ENCODE measurements at regions not wholly inside any gene's neighbourhood (a gene's known extent, or its start where the extent isn't known, plus 50 kb on each side); places are given as distances from the start of the nearest gene placed in this dataset.

- no peaks in the 10 kb centered on the region for H3K9me2 ChIP-seq (replicated peaks; ENCODE audit: control insufficient read depth, low read length)
- TF ChIP-seq CTCF (IDR thresholded peaks at IDR 0.05; ENCODE audit: low read depth, low read length, poor library complexity, severe bottlenecking) (no peak), EZH2phosphoT487 (IDR thresholded peaks at IDR 0.05; ENCODE audit: borderline replicate concordance, low read length) (no peak)
- H3K27me3 ChIP-seq (ENCODE audit: control insufficient read depth, low read length): peaks cover 10% of the 10 kb centered on the region; the same call in 1 of the 2 replicates
- no peaks in the 10 kb centered on the region for H3K36me3 ChIP-seq (ENCODE audit: control insufficient read depth, low read length)
- H3K27ac ChIP-seq (ENCODE audit: low read depth, low read length): no peak overlapping the region
- no peak overlapping the region for H3K4me2 ChIP-seq (ENCODE audit: low read length)
- no peak overlapping the region for H3K4me3 ChIP-seq (ENCODE audit: low read length)
- no peaks in the 10 kb centered on the region for H3K9me3 ChIP-seq (ENCODE audit: control insufficient read depth, insufficient read depth, low read length)
- H3F3A ChIP-seq (ENCODE audit: control insufficient read depth, insufficient read depth): no peaks in the 10 kb centered on the region
- H3K4me1 ChIP-seq (ENCODE audit: control insufficient read depth, low read length): no peaks in the 10 kb centered on the region
- no peaks in the 10 kb centered on the region for H3K79me2 ChIP-seq (ENCODE audit: control insufficient read depth, low read length)
- H4K20me1 ChIP-seq (ENCODE audit: control insufficient read depth, insufficient read depth, low read depth, low read length): no peaks in the 10 kb centered on the region
Measured at GRCh38 chr22:48350456-48350855, 1477.2 kb downstream of the BRD1 start.

DNA sequence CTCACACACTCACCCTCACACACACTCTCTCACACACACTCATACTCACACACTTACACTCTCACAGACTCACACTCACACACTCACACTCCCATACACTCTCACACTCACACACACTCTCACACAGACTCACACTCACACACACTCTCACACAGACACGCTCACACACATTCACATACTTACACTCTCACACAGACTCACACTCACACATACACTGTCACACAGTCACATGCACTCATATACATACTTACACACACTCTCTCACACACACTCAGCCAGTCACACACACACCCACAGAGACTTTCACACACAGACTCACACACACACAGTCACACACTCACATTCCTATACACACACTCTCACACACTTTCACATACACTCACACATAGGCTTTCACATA, 1478.8 kb downstream of the BRD1 start:
- H3F3A ChIP-seq (ENCODE audit: control insufficient read depth, insufficient read depth): no peaks in the 10 kb centered on the region
- no peak overlapping the region for H3K27ac ChIP-seq (ENCODE audit: low read depth, low read length)
- no peaks in the 10 kb centered on the region for H3K4me1 ChIP-seq (ENCODE audit: control insufficient read depth, low read length)
- H3K4me3 ChIP-seq (ENCODE audit: low read length): no peak overlapping the region
- no peaks in the 10 kb centered on the region for H3K36me3 ChIP-seq (ENCODE audit: control insufficient read depth, low read length)
- H3K9me2 ChIP-seq (replicated peaks; ENCODE audit: control insufficient read depth, low read length): no peaks in the 10 kb centered on the region
- H3K4me2 ChIP-seq (ENCODE audit: low read length): no peak overlapping the region
- H3K27me3 ChIP-seq (ENCODE audit: control insufficient read depth, low read length): peaks cover 6% of the 10 kb centered on the region; the same call in 1 of the 2 replicates
- TF ChIP-seq EZH2phosphoT487 (IDR thresholded peaks at IDR 0.05; ENCODE audit: borderline replicate concordance, low read length) (no peak), CTCF (IDR thresholded peaks at IDR 0.05; ENCODE audit: low read depth, low read length, poor library complexity, severe bottlenecking) (no peak)
- H3K79me2 ChIP-seq (ENCODE audit: control insufficient read depth, low read length): no peaks in the 10 kb centered on the region
- H3K9me3 ChIP-seq (ENCODE audit: control insufficient read depth, insufficient read depth, low read length): no peaks in the 10 kb centered on the region
- H4K20me1 ChIP-seq (ENCODE audit: control insufficient read depth, insufficient read depth, low read depth, low read length): no peaks in the 10 kb centered on the region

DNA sequence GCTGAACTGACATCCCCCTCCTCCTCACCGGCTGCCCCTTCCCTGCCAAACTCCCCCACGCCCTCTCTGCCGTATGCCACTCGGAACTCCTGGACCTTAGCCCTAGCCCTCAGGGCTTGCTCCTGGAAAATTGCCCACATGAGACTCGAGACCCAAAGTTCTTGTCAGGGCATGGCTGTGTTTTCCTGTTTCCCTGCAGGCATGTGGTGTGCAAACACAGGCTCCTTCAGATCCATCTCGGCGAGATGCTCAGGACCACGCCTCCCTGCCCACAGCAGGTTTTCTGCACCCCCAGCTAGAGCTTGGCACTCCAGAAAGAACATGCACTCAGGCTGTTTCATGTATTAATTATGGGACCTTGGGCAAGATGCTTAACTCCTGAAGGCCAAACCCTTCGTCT, 1480.4 kb downstream of the BRD1 start:
- H3K4me3 ChIP-seq (ENCODE audit: low read length): no peak overlapping the region
- H3F3A ChIP-seq (ENCODE audit: control insufficient read depth, insufficient read depth): no peaks in the 10 kb centered on the region
- no peaks in the 10 kb centered on the region for H3K9me3 ChIP-seq (ENCODE audit: control insufficient read depth, insufficient read depth, low read length)
- H4K20me1 ChIP-seq (ENCODE audit: control insufficient read depth, insufficient read depth, low read depth, low read length): no peaks in the 10 kb centered on the region
- H3K4me1 ChIP-seq (ENCODE audit: control insufficient read depth, low read length): no peaks in the 10 kb centered on the region
- H3K27me3 ChIP-seq (ENCODE audit: control insufficient read depth, low read length): 0 out of 2 replicates have a peak, but pooled peaks cover 1% of the 10 kb centered on the region
- no peak overlapping the region for H3K4me2 ChIP-seq (ENCODE audit: low read length)
- H3K79me2 ChIP-seq (ENCODE audit: control insufficient read depth, low read length): no peaks in the 10 kb centered on the region
- TF ChIP-seq CTCF (IDR thresholded peaks at IDR 0.05; ENCODE audit: low read depth, low read length, poor library complexity, severe bottlenecking) (no peak), EZH2phosphoT487 (IDR thresholded peaks at IDR 0.05; ENCODE audit: borderline replicate concordance, low read length) (no peak)
- H3K27ac ChIP-seq (ENCODE audit: low read depth, low read length): no peak overlapping the region
- H3K36me3 ChIP-seq (ENCODE audit: control insufficient read depth, low read length): no peaks in the 10 kb centered on the region
- H3K9me2 ChIP-seq (replicated peaks; ENCODE audit: control insufficient read depth, low read length): no peaks in the 10 kb centered on the region

DNA sequence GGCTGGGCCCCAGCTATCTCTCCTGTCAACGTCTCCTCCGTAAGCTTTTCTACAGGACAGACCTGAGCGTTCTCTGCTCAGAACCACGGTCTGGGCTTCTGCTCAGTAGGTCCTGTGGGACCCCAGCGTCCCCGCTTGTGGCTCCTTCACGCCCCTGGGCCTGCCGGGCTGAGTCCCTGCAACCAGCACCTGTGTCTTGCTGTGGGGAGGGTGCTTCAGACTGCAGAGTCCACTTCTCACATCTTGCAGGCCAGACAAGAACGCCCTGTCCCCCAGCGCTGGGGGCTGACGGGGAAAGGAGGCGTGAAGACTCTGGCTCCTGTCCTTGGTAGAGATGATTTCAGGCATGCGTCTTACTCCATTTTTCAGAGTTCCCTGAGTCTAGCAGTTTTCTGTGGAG, 1480.8 kb downstream of the BRD1 start:
- Histone ChIP-seq H3K27me3 (ENCODE audit: control insufficient read depth, low read length) (no peaks in the 10 kb centered on the region), H3K4me1 (ENCODE audit: control insufficient read depth, low read length) (no peaks in the 10 kb centered on the region), H3F3A (ENCODE audit: control insufficient read depth, insufficient read depth) (no peaks in the 10 kb centered on the region), H3K4me2 (ENCODE audit: low read length) (no peak overlapping the region), H4K20me1 (ENCODE audit: control insufficient read depth, insufficient read depth, low read depth, low read length) (no peaks in the 10 kb centered on the region), H3K4me3 (ENCODE audit: low read length) (no peak overlapping the region), H3K79me2 (ENCODE audit: control insufficient read depth, low read length) (no peaks in the 10 kb centered on the region), H3K27ac (ENCODE audit: low read depth, low read length) (no peak overlapping the region), H3K36me3 (ENCODE audit: control insufficient read depth, low read length) (no peaks in the 10 kb centered on the region), H3K9me3 (ENCODE audit: control insufficient read depth, insufficient read depth, low read length) (no peaks in the 10 kb centered on the region), H3K9me2 (replicated peaks; ENCODE audit: control insufficient read depth, low read length) (no peaks in the 10 kb centered on the region)
- TF ChIP-seq CTCF (IDR thresholded peaks at IDR 0.05; ENCODE audit: low read depth, low read length, poor library complexity, severe bottlenecking) (no peak), EZH2phosphoT487 (IDR thresholded peaks at IDR 0.05; ENCODE audit: borderline replicate concordance, low read length) (no peak)
